ENCODE measurements at regions not wholly inside any gene's neighbourhood (a gene's known extent, or its start where the extent isn't known, plus 50 kb on each side); places are given as distances from the start of the nearest gene placed in this dataset.

GRCh38 chr4:137417676-137418075 lies 114.6 kb downstream of the PCDH18 start:
- no peak for TF ChIP-seq CTCF (IDR thresholded peaks at IDR 0.05; ENCODE audit: insufficient read depth, low read length)
- TF ChIP-seq, protein P1, sequence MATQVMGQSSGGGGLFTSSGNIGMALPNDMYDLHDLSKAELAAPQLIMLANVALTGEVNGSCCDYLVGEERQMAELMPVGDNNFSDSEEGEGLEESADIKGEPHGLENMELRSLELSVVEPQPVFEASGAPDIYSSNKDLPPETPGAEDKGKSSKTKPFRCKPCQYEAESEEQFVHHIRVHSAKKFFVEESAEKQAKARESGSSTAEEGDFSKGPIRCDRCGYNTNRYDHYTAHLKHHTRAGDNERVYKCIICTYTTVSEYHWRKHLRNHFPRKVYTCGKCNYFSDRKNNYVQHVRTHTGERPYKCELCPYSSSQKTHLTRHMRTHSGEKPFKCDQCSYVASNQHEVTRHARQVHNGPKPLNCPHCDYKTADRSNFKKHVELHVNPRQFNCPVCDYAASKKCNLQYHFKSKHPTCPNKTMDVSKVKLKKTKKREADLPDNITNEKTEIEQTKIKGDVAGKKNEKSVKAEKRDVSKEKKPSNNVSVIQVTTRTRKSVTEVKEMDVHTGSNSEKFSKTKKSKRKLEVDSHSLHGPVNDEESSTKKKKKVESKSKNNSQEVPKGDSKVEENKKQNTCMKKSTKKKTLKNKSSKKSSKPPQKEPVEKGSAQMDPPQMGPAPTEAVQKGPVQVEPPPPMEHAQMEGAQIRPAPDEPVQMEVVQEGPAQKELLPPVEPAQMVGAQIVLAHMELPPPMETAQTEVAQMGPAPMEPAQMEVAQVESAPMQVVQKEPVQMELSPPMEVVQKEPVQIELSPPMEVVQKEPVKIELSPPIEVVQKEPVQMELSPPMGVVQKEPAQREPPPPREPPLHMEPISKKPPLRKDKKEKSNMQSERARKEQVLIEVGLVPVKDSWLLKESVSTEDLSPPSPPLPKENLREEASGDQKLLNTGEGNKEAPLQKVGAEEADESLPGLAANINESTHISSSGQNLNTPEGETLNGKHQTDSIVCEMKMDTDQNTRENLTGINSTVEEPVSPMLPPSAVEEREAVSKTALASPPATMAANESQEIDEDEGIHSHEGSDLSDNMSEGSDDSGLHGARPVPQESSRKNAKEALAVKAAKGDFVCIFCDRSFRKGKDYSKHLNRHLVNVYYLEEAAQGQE (IDR thresholded peaks at IDR 0.05; ENCODE audit: insufficient replicate concordance, low read depth), result no peak
- TF ChIP-seq SPI1 (IDR thresholded peaks at IDR 0.05; ENCODE audit: borderline replicate concordance, low read depth), result no peak
- no peak for TF ChIP-seq GABPA (IDR thresholded peaks at IDR 0.05; ENCODE audit: low read depth)

Measured in HL-60 (cell line).